ENCODE measurements at regions not wholly inside any gene's neighbourhood (a gene's known extent, or its start where the extent isn't known, plus 50 kb on each side); places are given as distances from the start of the nearest gene placed in this dataset.

DNA sequence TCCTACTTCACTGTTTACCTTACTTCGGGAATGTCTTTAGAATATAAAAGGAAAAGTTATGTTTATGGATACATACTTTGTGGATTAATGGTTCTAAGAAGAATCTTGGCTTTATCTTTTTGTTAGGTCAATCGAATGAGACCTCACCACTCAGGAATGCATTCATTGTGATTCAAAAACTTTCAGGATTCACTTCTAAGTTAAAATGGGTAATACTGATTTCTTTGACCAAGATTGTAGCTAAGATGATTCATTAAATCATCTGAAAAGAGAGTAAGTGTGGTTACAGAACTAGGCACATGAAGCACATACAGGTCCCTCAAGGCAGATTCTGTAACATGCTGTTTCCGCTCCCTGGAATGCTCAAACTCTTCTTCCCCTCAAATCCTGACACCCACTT is 716.4 kb downstream of the KCNA4 start:
- DNase-seq (ENCODE audit: low read depth), result no peak
- TF ChIP-seq, protein P1, sequence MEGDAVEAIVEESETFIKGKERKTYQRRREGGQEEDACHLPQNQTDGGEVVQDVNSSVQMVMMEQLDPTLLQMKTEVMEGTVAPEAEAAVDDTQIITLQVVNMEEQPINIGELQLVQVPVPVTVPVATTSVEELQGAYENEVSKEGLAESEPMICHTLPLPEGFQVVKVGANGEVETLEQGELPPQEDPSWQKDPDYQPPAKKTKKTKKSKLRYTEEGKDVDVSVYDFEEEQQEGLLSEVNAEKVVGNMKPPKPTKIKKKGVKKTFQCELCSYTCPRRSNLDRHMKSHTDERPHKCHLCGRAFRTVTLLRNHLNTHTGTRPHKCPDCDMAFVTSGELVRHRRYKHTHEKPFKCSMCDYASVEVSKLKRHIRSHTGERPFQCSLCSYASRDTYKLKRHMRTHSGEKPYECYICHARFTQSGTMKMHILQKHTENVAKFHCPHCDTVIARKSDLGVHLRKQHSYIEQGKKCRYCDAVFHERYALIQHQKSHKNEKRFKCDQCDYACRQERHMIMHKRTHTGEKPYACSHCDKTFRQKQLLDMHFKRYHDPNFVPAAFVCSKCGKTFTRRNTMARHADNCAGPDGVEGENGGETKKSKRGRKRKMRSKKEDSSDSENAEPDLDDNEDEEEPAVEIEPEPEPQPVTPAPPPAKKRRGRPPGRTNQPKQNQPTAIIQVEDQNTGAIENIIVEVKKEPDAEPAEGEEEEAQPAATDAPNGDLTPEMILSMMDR (IDR thresholded peaks at IDR 0.05; ENCODE audit: control insufficient read depth, insufficient read depth, low read depth, low read length, missing control alignments), result no peak
- H3K4me3 ChIP-seq (ENCODE audit: control insufficient read depth, low read depth, low read length), result no peak overlapping the region

- no peak overlapping the region for H3K4me3 ChIP-seq (ENCODE audit: control insufficient read depth, low read depth, low read length)
- TF ChIP-seq, protein P1 (IDR thresholded peaks at IDR 0.05; ENCODE audit: control insufficient read depth, insufficient read depth, low read depth, low read length, missing control alignments), result no peak
- DNase-seq (ENCODE audit: low read depth), result no peak
Measured at GRCh38 chr11:29296680-29297079, 720.1 kb downstream of the KCNA4 start.

DNA sequence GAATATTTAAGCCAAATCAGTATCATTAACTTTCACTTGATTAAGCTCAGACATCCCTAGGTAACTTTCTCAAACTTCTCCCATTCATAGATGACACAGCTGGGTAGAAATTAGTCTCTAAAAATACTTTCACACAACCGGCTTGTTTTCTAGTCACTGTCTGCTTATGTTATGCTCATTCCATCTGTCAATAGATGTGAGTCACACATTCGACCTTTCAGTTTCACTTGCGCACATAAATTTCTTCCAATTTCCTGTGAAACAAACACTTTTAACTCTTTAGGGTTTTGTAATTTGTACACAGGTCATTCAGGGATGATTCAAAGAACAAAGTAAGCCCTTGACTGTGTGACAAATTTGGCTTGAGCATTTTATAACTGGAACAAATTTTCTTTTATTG is 723.0 kb downstream of the KCNA4 start:
- TF ChIP-seq, protein P1 (IDR thresholded peaks at IDR 0.05; ENCODE audit: control insufficient read depth, insufficient read depth, low read depth, low read length, missing control alignments), result no peak
- H3K4me3 ChIP-seq (ENCODE audit: control insufficient read depth, low read depth, low read length), result no peak overlapping the region
- no peak for DNase-seq (ENCODE audit: low read depth)

DNA sequence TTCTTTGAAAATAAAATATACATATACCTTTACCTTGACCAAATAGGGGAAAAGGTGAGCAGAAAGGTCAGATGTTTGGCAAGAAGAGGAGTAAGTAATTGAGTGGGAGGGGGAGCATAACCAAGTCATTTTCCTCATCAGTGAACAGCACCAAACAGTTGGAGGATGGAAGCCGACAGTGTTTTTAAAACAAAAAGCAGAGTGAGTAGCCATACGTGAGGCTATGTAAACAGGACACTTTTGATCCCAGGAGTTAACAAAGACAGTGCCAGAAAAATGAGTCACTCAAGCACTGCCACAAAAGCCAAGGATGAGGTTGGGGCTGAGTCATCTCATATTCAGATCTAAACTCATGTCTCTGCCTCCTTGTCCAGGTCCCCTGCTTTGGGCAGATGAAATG is 734.7 kb downstream of the KCNA4 start:
- peak; percentile 74 for DNase-seq (ENCODE audit: low read depth)
- H3K4me3 ChIP-seq (ENCODE audit: control insufficient read depth, low read depth, low read length), result no peak overlapping the region
- TF ChIP-seq, protein P1 (IDR thresholded peaks at IDR 0.05; ENCODE audit: control insufficient read depth, insufficient read depth, low read depth, low read length, missing control alignments), result no peak

DNA sequence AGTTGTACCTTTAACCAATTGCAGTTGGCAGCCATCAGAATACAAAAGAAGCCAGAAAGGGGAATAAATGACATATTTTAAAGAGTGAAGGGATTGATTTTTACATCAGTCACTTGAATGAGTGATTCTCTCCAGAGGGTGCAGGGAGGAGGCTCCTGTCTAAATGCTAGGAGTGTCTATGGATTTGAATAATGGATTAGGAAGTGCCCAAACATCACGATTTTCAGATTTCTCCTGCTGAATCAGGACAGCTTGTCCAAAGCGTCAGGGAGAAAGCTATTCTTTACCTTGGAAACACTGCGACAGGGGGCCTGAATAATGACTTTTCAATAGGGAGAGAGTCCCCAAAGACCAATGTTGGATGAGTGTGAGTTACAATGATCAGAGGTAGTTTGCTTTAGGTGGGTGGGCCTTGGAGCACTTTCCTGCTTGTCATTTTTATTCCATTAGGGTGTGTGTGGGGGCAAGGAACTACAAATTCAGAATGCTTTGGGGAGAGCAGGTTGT is 735.5 kb downstream of the KCNA4 start:
- DNase-seq (ENCODE audit: low read depth), result no peak
- TF ChIP-seq, protein P1 (IDR thresholded peaks at IDR 0.05; ENCODE audit: control insufficient read depth, insufficient read depth, low read depth, low read length, missing control alignments), result no peak
- H3K4me3 ChIP-seq (ENCODE audit: control insufficient read depth, low read depth, low read length), result no peak overlapping the region

DNA sequence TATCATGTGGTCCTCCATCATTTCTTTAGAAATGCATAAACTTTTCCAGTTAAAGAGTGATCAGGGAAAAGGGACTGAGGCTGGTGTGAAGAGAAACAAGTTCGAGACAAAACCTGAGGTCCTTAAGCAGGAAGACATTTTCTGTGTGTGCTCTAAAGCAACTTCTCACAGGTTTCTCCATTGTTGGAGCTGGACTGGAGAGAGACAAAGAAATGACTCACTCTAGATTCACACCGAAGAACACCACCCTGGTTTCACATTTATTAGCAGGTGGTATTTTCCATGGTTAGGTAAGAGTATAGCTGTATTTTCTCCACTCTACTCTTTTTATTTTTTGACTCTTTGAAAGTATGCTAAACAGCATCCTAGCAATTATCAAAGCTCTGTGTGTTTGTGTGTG is 736.4 kb downstream of the KCNA4 start:
- no peak for DNase-seq (ENCODE audit: low read depth)
- TF ChIP-seq, protein P1 (IDR thresholded peaks at IDR 0.05; ENCODE audit: control insufficient read depth, insufficient read depth, low read depth, low read length, missing control alignments), result no peak
- no peak overlapping the region for H3K4me3 ChIP-seq (ENCODE audit: control insufficient read depth, low read depth, low read length)

DNA sequence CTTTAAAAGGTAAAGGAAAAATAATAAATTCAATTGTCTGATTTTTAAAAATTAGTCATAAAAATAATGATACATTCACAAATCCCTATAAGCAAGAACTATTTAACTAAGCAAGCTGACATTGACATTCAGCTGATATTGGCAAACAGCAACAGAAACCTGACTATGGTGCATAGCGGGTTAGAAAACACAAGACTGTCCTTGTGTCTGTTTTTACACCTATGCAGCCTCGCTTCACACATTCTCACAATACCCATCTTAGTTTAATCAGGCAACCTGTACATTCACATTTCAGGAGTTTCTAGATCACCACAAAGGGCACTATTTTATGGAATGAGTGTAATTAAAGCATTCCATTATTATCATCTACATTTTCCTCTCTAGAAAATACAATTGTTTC is 737.1 kb downstream of the KCNA4 start:
- TF ChIP-seq, protein P1 (IDR thresholded peaks at IDR 0.05; ENCODE audit: control insufficient read depth, insufficient read depth, low read depth, low read length, missing control alignments), result no peak
- no peak for DNase-seq (ENCODE audit: low read depth)
- H3K4me3 ChIP-seq (ENCODE audit: control insufficient read depth, low read depth, low read length), result no peak overlapping the region
